Natural killer cell treated with Interleukin-12 subunit alpha and Interleukin-12 subunit beta and Interleukin-15 and Interleukin-18, amount 100 ng/mL, for 72 hours (primary cell): ENCODE measurements at regions not wholly inside any gene's neighbourhood (a gene's known extent, or its start where the extent isn't known, plus 50 kb on each side); places are given as distances from the start of the nearest gene placed in this dataset.
"Not testable (repeated sequence)": the region's sequence is repeated elsewhere in the genome, so short reads cannot be mapped to it uniquely, and the experiment has no call there.

Source experiments
- ATAC-seq, 2 donors: fragments of 150-1000 bp; cut with Tn5 transposase in 1 of 2; sonication (Bioruptor Pico), chemical (Tn5 transposase) in 1 of 2; 2 replicates each; pipeline ENCODE4 v1.10.0; 2021
- DNase-seq: peaks from one replicate; pipeline ENCODE4 v3.0.0; 2022; ENCODE audit warnings: low spot score
- H3K27ac Mint-ChIP-seq, 2 donors: 1 replicate in 1 of 2; 2 replicates in 1 of 2; pipeline ENCODE4 v1.8.0; 2022; ENCODE audit warnings: mixed read lengths in 2 of 2, mild to moderate bottlenecking in 1 of 2, moderate library complexity in 1 of 2
- H3K27me3 Mint-ChIP-seq, 2 donors: 1 replicate in 1 of 2; 2 replicates in 1 of 2; pipeline ENCODE4 v1.8.0; 2022; ENCODE audit warnings: mixed read lengths in 2 of 2
- H3K36me3 Mint-ChIP-seq: one replicate; pipeline ENCODE4 v1.8.0; 2022; ENCODE audit warnings: mixed read lengths
- H3K4me1 Mint-ChIP-seq, 2 donors: 1 replicate in 1 of 2; 2 replicates in 1 of 2; pipeline ENCODE4 v1.8.0; 2022; ENCODE audit warnings: low read depth in 2 of 2, mixed read lengths in 2 of 2, mild to moderate bottlenecking in 1 of 2
- H3K4me3 Mint-ChIP-seq: one replicate; pipeline ENCODE4 v1.8.0; 2022; ENCODE audit warnings: mixed read lengths
- H3K9me3 Mint-ChIP-seq: 2 replicates; pipeline ENCODE4 v1.8.0; 2022; ENCODE audit warnings: mixed read lengths

DNA sequence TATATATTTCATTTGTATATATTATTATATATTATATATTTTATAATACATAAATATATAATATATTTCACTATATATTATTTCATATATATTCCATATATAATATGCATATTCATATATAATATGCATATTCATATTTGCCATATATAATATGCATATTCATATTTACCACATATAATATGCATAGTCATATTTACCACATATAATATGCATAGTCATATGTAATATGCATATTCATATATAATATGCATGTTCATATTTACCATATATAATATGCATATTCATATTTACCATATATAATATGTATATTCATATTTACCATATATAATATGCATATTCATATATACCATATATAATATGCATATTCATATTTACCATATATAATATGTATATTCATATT lies 51.2 kb upstream of the GATA2 start:
- ATAC-seq (no peak), DNase-seq (no peak)
- no peaks in the 10 kb centered on the region for H3K4me1 Mint-ChIP-seq
- H3K4me3 Mint-ChIP-seq = no peak overlapping the region
- peaks cover 2% of the 10 kb centered on the region for H3K9me3 Mint-ChIP-seq
- H3K27ac Mint-ChIP-seq = no peak overlapping the region
- H3K36me3 Mint-ChIP-seq = peaks cover 12% of the 10 kb centered on the region
- peaks cover 18 to 27% of the 10 kb centered on the region in 2 donors for H3K27me3 Mint-ChIP-seq

GRCh38 chr3:128543570-128544174 lies 50.7 kb upstream of the GATA2 start:
- not testable (repeated sequence) for H3K4me3 Mint-ChIP-seq, H3K27ac Mint-ChIP-seq

More at GRCh38 chr3:128543570-128544174, 50.7 kb upstream of the GATA2 start:
- Mint-ChIP-seq H3K36me3 (peaks cover 12% of the 10 kb centered on the region), H3K27me3 (peaks cover 18 to 27% of the 10 kb centered on the region in 2 donors)
- not testable (repeated sequence) for ATAC-seq, DNase-seq, H3K4me1 Mint-ChIP-seq, H3K9me3 Mint-ChIP-seq
